ENCODE measurements at regions not wholly inside any gene's neighbourhood (a gene's known extent, or its start where the extent isn't known, plus 50 kb on each side); places are given as distances from the start of the nearest gene placed in this dataset.

DNA sequence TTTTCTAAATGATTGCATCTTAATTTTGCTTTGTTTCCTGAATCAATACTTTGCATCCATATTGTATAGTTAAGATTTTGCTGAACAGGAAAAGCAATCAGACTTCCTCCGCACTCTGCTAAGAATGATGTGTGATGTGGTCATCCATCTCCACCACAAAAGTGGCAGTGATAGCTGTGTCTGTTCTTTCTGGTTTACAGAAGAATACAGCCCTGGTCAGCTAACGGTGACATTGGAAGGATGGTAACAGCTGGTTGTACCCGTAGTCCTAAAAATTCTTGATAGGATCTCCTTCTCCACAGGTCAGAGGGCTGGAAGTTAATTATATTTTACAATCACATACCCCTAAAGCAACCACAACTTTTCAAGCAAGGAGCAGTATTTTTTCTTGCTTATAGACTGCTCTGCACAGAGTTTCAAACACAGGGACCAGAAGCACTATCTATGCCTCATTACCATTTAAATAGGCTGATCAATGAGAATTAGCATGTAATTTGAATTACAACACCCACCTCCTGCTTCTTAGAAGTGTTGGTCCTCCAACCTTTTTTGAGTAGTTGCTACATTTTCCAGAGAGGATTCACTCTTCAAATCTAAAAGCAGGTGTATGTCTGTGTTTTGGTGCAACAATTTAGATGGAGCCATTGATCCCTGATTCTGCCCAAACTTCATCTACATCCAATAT is 1191.9 kb upstream of the NUDT12 start:
- no peak for DNase-seq

- no peak for DNase-seq
Measured at GRCh38 chr5:104751969-104752368, 1189.4 kb upstream of the NUDT12 start.

- DNase-seq = no peak
Measured at GRCh38 chr5:104739905-104740304, 1177.3 kb upstream of the NUDT12 start.

GRCh38 chr5:104739503-104739902 is 1176.9 kb upstream of the NUDT12 start:
- DNase-seq = no peak

GRCh38 chr5:104736073-104736472 is 1173.5 kb upstream of the NUDT12 start:
- DNase-seq = no peak

GRCh38 chr5:104734046-104734445 is 1171.5 kb upstream of the NUDT12 start:
- no peak for DNase-seq

DNA sequence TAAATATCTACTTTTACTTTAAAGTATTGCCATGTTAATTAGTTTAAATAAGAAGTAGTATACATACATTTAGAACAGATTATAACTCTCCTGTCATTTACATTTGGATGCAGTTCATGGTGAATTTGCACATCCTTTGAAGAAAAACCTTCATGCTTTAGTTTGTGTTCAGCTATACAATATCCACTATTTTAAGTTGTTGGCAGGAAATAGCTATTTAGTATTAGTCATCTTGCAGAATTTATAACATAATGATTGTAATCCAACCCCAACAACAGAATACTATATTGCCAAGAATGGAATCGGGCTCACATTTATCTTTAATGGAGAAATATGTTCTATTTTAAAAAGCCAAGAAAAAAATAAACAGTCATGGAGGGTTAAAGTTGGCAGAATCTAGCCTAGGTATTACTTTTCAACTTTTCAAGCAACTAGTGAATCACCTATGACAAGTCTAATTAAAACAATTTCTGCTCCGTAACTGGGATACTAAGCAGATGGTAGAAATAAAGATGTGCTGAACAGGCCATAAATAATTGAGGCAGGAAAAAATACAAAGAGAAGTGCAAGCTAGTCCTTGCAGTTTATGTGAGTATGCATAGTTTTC is 1170.6 kb upstream of the NUDT12 start:
- DNase-seq = no peak

GRCh38 chr5:104731331-104731730 is 1168.7 kb upstream of the NUDT12 start:
- no peak for DNase-seq

DNA sequence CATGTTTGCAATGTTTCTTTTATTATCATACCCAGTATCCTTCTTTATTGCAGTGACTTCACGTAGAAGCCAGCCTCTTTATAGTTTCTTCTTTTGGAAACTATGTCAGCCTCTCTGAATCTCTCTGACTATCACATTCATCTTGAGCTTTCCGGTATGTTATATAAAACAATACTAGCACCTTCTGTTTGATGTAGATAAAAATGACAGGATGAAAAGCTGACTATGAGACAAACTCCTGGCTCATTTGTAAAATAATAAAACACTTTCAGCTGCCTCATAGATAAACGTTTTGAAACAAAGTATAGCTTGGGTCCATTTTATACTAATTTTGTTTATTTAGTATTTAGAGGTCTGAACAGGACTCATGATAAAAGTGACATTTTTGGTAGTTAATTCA is 1145.4 kb upstream of the NUDT12 start:
- DNase-seq = no peak

GRCh38 chr5:104706600-104706999 is 1144.0 kb upstream of the NUDT12 start:
- no peak for DNase-seq

DNA sequence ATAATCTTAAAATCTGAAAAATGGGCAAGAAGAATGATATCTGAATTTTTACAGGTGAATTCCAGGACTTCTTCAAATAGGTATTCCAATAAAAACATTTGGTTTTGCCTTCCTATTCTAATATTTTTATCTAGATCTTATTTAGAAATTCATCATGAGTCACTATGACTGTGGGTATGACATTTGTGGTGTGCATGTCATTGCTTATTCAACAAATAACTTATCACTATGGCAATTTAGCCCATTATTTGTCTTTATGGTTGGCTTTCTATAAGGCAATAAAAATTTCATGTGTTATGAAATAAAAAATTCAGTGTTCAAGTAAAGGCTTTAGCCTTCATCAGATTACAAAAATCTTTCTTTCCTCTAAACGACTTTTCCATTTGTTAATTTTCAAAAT is 1139.6 kb upstream of the NUDT12 start:
- no peak for DNase-seq

- DNase-seq = no peak
Measured at GRCh38 chr5:104699438-104699837, 1136.8 kb upstream of the NUDT12 start.

DNA sequence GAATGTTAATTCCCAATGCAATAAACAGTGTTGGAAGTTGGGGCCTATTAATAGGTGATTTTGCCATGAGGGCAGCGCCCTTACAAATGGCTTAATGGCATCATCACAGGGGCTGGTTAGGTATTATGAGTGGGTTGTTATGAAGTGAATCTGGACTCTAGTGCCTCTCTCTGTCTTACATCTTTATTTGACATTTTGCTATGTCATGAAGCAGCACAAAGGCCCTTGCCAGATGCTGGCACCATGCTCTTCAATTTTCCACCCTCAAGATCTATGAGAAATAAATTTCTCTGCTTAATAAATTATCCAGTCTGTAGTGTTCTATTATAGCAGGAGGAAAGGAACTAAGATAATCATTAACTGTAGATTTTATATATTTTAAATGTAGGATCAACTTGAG is 1098.7 kb upstream of the NUDT12 start:
- no peak for DNase-seq

DNA sequence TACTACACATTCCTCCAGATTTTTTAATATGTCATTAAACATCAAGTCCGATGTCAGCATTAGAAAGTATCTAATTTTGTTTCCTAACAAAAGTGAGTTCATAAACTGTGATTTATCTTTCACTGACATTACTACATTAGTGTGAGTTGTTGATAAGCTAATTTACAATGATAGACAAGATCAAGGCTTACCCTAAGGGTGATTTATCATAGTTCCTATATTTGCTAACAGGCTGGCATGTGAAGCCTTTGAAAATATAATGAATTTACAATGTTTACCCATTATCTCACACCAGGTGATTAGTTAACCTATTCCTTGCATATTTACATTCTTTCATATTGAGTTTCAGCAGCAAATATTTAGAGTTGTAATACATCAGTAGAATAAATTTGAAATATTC is 1096.9 kb upstream of the NUDT12 start:
- DNase-seq = no peak

DNA sequence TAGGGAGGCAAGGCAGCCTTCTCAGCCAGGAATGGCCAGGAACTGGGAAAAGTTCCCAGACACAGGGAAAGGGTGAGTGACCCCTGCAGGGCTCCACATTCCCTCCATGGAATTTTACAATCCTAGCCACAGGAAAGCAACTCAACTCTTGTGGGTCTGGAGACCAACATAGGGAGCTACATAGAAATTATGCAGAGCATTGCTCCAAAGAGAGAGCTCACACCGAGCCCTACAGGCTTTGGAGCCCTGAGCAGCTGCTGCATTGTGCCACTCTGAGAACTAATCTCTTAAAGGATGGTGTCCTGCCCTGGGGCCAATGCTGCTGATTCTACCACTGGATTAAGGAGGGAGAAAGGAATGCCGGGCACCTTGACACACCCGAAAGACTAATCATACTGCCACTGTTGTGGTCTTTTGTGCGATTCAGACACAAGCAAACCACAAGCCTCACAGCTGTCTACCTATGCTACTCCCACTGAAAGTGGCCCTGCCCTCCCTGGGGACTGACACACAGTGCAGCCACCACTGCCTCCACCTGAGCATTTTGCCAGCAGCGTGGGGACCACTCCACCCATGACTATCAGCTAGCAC is 1089.8 kb upstream of the NUDT12 start:
- DNase-seq = no peak

DNA sequence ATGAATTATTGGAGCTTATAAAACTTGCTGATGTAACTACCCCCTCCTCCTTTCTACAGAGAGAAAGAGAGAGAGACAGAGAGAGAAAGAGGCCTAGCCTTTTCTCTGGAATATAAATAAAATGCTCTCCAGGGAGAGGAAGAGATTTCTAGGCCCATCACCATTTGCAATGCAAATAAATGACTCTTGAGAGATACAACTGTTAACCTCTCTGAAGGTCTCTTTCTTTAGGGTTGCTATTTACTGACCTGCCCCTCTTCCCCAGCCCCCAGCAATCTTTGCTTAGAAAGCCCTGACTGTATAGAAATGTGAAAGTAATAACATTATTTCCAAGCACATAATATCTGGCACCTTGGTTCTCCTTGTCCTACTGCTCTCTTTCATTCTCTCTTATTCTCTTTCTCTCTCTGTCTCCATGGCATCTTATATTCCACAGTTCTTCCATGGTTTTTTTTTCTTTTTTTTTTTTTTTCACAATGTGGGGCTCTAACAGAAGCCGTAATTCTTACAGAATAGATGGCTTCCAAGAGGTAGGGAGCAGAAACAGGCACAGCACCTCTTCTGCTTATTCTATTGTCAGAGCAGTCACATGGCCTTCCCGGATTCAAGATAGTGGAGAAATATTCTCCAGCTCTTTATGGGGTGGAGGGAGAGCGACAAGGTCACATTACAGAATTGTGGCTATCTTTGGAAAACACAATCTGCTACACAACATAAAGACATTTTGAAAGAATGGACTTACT is 1087.9 kb upstream of the NUDT12 start:
- no peak for DNase-seq

GRCh38 chr5:104646416-104646815 is 1083.8 kb upstream of the NUDT12 start:
- DNase-seq = no peak

DNA sequence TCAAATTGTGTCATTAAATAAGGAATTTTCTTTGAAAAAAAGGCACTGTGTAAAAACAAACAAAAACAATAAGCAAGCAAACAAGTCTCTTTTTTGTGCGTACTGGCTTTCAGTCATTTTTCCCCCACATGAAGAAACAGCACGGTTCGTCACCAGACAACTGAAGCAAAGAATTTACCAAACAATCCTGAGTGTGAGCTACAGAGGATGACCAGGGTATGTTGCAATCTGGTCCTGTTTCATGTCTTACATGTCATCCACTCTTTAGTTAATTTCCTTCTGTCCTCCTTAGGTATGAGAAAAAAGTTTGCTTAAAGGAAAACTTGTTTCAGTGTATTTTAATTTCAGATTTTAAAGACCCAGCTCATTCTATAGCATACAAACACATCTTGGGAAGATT is 1080.7 kb upstream of the NUDT12 start:
- DNase-seq = no peak

GRCh38 chr5:104635227-104635626 is 1072.6 kb upstream of the NUDT12 start:
- DNase-seq = no peak

DNA sequence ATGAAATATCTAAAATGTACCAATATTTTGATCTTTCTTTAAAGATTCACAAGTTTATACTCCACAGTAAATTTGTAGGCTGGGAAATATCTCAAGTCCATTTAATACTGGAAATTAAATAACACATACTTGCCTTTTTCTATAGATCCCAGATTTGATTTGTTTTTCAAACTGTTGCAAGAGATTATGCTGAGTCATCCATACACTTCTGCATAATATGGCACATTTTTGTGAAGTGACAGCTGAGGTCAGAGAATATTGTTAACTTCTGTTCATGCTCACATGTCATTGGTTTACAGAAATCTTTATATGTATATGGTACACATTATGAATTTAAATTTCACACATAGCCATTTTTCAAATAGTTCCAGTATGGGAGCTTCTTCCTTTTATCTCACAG is 1066.3 kb upstream of the NUDT12 start:
- DNase-seq = no peak

GRCh38 chr5:104626122-104626521 is 1063.5 kb upstream of the NUDT12 start:
- no peak for DNase-seq

GRCh38 chr5:104612005-104612404 is 1049.4 kb upstream of the NUDT12 start:
- DNase-seq = no peak

DNA sequence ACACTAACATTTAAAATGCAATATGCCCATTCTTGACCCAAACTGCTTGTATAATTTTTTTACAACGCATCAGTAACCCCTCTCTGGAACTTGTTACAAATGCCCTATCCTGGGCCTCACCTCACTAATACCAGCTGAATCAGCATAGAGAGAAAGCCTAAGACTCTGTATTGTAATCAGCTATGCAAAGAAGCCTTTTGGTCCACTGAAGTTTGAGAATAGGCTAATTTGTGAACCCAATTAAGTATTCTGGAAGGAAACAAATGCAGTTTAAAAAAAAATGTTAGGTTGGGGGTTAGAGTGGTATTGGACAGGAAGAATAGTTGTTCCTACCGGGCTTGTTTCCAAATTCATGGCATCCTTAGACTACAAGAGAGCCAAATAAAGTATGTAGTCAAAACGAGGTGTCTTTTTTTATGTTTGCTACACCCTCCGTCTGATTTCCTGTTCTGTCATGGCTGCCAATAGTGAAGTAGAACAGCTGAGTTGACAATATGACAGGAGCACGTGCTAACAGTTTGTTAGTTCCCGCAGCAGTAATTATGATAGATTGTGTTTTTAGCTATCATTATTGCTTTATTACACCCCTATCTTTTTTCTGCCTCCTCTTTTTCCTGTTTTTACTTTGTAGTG is 1048.7 kb upstream of the NUDT12 start:
- DNase-seq = no peak

All from NCI-H187 treated with DMSO at 0.1 percent for 48 hours (cell line).